DMS153 treated with DMSO at 0.1 percent for 48 hours (cell line): ENCODE measurements at regions not wholly inside any gene's neighbourhood (a gene's known extent, or its start where the extent isn't known, plus 50 kb on each side); places are given as distances from the start of the nearest gene placed in this dataset.

Experiments used
- DNase-seq: peaks from one replicate; lab custom pipeline; 2025; ENCODE audit not compliant: unreplicated experiment; lab: John Stamatoyannopoulos, UW

DNA sequence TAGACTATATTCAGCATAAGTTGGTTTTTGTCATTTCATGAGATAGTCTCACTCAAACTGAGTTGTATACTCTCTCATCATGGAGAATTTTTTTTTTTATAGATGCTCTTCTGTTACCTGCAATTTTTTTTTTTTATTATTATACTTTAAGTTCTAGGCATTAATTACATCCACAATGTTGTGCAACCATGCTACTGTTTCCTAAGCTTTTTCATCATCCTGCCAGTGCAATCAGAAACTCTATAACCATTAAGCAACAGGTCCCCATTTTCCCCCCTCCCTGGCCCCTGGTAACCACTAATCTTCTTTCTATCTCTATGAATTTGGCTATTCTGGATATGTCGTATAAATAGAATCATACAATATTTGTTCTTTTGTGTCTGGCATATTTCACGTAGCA lies 321.6 kb downstream of the STIM2 start:
- DNase-seq, result no peak

DNA sequence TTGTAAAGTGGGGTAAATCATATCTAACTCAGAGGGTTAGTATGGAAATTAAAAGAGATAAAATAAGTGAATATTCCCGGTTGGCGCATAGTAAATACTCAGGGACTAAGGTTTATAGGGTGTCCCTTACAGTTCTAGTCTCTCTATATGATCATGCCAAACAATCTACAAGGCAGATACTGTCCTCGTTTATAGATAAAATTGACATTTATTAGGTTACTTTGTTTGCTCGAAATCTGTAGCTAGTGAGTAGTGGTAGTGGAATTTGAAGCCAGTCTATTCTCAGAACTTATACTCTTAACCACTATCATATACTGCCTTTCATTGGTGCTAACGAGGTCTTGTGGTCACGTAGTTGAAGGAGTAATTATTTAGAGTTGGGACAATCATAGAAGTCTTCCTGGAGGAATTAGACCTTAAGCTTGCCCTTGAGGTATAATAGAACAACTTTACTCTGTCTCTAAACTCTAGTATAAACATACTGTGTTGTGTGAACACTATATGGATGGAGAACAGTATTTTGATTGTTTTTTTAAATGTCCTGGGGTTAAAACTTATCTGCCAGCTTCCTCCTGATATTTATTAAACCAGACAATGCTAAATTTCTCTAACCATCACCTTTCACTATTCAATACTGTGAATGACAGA lies 324.0 kb downstream of the STIM2 start:
- DNase-seq, result no peak

DNA sequence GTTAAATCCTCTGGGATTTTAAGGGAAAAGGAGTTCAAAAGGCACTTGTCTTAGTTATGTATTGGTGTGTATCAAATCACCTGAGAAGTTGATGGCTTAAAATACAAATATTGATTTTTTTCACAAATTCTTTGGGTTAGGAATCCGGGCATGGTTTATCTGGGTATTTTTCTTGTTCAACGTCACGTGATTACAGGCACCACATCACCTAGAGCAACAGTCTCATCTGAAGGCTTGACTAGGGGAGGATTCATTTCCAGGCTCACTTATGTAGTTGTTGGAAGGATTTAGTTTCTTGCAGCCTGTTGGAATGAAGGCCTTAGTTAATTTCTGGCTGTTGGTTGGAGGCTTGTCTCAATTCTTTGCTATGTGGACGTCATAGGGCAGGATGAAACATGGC lies 326.1 kb downstream of the STIM2 start:
- no peak for DNase-seq

DNA sequence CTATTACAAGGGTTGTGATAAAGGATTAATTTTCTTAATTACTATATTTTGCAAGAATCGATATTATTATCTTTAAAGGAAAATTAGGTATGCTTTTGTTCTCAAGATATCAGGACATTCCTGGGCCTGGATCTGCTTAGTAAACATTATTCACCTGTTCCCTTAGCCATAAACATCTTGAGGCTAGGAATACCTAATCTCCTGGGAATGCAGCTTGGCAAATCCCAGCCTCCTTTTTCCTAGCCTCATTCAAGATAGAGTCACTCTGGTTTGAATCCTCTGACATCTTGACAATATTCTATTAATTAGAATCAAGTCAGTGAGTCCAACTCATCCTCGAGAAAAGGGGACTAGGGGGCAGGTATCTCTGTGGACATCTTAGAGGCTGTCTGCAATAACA lies 327.1 kb downstream of the STIM2 start:
- no peak for DNase-seq

DNA sequence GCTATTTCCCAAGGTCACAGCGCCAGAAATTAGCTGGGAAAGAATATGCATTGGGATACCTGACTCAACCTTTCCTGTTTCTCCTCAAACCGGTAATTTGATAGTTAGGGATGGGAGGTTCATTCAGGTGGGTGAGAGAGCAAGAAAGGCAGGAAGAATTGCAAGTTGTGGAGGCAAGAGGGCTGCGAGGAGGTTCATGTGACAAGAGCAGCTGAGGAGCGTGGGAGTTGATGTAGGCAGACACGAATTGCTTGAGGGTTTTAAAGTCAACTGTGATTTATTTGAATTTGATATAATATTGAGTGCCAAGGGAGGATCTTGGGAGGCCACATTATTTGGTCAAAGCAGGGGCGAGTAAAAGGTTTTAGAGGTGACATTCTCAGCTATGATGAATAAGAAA lies 329.0 kb downstream of the STIM2 start:
- no peak for DNase-seq

DNA sequence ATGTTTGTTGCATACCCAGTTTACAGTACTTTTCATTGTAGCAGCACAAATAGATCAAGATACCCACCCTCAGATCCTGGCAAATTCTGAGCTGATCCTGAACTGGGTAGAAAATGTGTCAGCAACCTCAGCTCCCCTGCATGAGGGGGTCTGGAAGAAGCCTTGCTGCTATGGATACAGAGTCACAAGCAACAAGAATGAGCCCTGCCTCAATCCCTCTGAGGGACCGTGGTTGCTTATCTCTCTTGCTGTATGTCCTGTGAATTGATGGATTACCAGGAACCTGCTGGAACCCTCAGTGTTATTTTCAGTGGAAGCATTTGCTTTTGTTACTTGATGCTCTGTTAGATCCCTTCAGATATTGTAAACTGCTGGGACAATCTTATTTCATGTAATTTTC lies 331.0 kb downstream of the STIM2 start:
- DNase-seq, result no peak

DNA sequence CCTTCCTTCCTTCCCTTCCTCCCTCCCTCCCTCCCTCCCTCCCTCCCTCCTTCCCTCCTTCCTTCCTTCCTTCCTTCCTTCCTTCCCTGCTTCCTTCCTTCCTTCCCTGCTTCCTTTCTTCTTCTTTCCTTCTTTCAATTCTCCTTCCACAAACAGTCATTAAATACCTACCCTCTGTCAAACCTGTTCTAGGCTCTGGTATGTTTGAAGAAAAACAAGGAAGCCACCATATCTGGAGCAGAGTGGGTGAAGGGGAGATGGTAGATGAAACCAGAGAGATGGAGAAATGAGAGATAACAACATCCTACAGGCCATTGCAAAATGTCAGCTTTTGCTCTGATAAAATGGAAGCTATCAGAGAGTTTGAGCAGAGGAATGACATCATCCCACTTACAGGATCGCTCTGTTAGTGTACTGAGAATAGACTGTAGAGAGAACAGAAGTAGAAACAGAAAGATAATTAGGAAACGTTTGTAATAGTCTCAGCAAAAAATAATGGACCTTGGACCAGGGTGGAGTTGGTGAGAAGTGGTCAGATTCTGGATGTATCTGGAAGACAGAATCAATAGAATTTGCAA lies 334.0 kb downstream of the STIM2 start:
- DNase-seq, result no peak

DNA sequence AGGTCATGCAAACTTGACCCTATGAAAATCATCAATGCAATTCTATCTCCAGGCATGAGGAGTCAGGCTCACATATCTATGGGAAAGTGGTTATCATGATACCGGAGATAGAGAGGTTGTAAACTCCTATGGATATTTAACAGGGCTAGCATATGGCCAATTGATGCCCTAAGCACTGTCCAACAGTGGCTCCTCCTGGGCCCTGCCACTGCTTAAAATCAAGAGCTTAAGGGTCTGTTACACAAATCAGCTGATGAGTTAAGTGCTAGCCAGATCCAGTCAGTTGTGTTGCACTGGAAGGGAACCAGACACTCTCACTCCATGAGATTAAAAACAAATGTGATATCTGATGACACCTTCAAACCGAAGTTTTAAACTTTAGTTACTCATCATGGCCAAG lies 337.6 kb downstream of the STIM2 start:
- DNase-seq, result no peak

DNA sequence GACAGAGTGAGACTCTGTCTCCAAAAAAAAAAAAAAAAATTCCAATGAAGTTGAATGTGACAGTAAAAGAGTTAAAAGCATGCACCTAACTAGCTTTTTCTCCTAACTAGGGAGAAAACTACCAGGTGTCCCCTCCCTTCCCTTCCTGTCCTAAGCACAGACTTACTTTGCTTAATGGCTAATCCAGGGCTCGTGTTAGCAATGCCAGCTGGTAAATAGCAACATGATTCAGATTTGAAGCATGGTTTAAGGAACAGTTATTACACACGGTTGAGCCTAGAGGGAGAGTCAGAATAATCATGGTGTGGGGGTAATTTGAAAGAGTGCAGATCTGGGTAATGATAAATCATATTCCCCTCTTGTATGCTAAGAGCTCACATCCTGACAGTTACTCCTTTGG lies 338.3 kb downstream of the STIM2 start:
- DNase-seq, result no peak

DNA sequence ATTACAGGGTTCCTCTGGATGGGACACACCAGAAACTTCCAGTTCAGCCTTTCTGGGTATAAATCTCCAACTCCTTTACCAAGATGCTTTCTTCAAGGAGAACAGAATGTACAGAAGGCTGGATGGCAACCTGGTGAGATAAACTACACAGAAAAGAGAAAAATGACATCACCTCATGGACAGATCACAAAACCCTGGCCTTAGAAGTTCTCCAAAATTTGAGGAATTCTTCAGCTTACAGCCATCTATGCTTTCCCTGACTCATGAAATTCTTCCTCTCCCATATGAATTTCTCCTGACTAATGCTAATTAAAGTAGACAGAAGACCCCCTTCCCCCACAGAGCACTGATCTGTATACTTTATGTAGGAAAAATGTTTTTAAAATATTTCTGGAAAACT lies 345.4 kb downstream of the STIM2 start:
- DNase-seq, result no peak

DNA sequence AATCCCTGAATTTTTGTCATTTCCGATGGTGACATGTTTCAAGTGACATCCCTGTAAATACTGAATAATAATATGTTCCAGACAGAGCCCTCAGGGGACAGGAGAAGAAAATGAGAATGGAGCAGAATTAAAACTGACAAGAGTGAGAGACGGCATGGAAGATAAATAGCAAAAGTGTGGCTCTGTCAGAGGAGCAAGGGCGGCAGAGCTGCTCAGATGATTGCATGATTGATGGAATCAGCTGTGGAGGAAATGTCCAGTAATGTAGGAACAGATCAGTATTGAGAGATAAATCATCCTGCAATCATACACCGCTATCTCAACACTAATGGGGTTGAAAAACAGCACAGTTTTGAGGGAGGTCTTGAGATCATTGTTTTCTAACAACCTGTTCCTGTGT lies 350.3 kb downstream of the STIM2 start:
- no peak for DNase-seq

DNA sequence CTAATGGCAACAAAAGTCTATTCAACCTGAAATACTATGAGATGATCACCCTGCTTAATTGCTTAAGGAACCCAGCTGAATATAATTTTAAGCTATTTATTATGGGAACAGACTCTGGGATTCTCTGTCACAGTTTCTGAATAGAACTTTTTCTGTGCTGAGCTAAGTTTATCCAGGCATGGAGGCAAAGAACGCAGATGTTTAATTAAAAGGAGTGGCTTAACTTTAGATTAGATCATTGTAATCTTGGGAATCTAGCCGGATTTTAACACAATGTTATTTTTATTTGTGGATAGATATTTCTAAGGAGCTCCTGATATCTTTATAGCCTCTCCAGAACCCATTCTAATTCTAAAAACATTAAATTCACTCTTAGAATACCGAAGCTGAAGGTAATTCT lies 353.4 kb downstream of the STIM2 start:
- DNase-seq, result no peak

DNA sequence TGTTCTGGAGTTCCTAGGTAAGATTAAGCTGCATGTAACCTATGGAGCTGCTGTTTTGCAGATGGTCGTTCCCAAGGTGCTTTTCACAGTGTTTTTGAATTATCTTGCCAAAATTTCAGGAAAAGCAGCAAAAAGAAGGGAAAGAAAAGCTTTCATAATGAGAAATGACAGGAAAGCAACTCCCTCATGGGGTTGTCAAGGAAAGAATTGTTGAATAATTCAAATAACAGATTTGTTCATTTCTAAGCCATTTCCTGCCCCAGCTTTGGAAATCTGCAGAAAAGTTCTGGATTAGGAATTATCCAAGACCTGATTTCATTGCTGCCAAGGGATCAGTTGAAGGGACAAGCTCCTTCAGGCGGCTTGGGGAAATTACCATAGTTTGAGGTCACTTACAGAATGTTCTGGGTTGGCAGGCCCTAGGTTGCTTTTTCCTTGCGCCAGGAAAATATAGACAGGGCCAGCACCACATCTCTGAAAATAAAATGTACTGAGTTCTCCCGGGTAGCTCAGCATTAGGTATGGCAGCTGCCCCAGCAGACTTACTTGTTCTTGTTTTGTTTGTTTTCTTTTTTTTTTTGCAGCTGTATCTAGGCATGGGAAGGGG lies 354.7 kb downstream of the STIM2 start:
- DNase-seq, result no peak

DNA sequence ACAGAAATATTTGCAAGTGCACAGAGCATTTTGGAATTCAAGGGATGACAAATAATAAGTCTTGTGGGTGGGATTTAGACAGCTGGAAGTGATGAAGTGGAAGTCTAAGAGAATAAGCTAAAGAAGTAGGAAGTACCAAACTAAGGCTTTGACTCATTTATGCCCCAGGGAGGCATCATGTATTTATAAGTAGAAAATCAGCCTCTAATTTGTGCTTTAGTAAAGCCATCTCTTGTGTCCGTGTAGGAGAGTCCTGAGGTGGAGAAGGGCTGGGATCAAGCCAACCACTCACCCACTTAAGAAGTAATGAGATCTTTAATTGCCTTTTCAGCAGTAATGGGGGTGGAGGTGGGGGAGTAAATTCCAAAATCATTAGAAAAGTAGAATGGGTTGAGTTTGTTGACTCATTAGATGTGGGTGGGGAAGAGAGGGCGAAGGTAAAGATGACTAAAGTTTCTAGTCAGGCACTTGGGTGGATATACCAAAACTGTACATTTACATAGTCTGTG lies 356.7 kb downstream of the STIM2 start:
- no peak for DNase-seq

DNA sequence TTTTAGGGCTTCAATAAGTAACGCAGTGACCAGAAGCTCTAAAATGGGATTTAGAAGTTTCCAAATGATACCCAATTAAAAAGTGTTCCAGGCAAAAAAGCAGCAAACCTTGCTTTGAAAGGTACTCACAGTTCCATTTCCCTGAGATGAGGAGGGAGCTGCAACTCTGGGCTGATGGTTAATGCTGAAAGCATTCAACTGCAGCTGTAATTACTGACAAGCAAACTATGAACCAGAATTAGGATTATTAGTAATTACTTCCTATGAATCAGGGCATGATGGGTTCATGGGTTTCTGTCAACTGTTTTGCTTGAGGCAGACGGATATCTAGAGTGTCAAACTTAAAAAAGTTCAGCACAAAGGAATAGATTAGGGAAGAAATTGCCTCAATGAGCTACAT lies 357.4 kb downstream of the STIM2 start:
- no peak for DNase-seq

DNA sequence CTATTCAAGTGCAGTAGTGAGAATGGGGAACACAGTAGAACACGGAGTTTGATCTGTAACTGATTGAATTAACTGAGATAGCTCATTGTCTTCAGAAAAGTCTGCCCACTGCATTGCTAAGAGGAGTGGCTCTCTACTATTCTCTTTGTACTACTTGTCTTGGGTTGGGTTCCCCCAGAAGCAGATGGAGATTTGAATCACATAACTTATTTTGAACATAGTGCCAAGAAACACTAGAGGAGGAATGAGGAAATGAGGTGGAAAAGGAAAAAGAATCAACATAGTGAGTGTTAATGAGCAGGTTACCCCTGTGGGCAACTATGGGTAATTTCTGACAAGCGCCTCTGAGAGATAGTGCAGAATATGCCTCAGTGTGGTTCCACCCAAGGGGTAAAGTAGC lies 362.7 kb downstream of the STIM2 start:
- no peak for DNase-seq

DNA sequence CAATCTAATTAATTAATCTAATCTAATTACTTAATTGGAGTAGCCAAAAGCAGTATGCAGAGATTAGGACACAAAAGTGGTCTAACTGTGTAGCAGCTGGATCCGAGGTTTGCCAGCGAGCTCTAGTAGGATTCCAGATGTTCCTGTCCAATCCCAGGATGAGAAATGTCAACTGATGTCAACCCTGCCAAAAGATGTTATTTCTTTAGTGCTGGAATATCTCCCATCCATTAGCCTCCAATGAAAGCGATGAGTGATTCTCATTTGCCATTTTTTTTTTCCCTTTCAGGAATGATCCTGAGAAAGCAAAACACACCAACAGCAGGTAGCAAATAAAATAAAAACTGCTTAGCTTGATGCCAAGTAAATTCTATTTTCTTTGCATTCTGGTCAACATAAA lies 372.9 kb downstream of the STIM2 start:
- DNase-seq, result no peak

DNA sequence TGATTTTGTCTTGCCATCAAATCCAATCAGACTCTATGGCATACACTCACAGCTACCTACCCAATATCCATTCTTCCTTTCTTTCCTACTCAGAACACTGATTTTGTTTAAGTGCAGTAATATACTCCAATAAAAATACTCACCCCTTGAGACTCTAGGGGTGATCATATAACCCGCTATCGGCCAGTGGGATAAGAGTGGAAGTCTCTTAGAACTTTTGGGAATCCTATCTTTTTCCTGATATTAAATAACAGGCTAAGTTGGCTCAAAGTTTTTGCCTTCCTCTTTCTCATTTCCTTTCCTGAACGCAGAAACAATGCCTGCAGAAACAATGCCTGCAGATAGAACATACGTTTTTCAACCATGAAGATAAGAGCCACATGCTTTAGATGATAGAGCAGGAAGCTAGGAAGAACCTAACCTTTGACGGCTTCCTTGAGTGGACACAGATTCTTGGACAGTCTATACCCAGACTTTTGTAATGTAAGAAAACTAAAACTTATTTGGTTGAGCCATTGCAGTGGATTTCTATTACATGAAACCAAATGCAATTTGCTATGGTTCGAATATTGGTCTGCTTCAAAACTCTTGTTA lies 373.8 kb downstream of the STIM2 start:
- DNase-seq, result no peak

DNA sequence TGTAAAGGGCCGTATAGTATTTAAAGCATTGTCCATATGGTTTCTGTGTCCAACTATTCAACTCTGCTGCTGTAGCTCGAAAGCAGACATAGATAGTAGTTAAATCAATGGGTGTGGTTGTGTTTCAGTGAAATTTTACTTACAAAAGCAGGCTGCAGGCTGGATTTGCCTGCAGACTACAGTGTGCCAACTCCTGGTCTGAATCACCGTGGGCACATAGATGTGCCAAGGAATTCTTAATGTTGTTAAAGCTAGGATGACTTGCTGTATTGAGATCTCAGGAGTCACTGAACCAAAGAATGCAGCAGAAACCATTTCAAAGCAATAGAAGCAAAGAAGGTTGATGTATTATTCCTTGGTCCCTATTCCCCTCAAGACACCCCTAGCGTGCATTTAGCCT lies 379.0 kb downstream of the STIM2 start:
- DNase-seq, result no peak

DNA sequence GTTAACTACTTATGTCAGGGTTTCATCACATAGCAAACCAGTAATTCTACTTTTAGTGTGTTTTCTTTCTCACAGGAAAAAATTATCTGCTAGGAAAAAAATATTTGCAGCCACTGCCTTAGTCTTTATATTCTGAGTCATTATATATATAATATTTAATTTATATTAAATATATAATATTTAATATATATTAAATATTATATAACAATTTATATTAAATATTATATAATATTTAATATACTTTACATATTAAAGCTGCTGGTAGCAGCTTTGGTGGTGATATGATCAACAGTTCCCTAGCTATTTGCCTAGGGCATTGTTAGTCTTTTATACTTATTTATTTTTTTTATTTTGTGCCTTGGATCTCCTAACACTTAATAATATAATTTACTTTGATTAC lies 381.6 kb downstream of the STIM2 start:
- DNase-seq, result no peak

DNA sequence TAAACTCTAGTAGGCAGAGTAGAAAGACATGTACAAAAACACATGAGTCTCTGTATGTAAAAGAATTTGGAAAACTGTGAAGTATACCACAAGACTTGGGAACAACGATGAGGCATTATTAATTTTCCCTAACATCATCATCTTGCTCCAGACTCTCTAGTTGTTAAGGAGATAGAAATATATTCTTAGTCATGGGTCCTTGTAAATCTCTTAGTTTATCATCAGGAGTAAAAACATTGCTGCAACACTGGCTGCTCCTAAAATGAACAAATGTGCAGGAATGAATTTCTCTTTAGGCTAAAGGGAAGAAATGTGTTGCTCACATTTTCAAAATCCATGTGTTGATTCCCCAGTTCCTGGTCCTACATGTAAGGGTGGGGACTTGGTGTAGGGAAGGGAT lies 384.6 kb downstream of the STIM2 start:
- DNase-seq, result no peak

DNA sequence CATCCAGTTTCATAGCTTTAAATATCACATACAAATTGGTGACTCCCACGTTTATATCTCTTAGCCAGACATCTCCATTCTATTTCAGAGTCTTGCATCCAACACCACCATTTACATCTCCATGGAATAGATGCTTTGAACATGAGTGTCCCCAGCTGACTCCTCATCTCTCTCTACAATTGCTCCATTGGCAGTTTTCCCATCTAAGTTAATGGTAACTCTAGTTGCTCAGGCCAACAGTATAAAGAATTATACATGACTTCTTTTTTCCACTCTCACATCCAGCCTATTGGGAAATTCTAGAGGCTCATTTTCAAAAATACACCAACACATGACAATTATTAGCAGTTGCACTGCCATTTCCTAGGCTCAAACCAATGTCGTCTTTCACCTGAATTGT lies 388.2 kb downstream of the STIM2 start:
- DNase-seq, result no peak
